Keratinocyte (primary cell): ENCODE measurements at regions not wholly inside any gene's neighbourhood (a gene's known extent, or its start where the extent isn't known, plus 50 kb on each side); places are given as distances from the start of the nearest gene placed in this dataset.
A peak's percentile ranks its signal among the peaks of the same experiment; 100 is the strongest.

Source experiments
- DNase-seq: peaks from one replicate; pipeline ENCODE4 v3.0.0-alpha.2; 2011; ENCODE audit warnings: low read depth, missing footprints, low spot score
- FAIRE-seq: peaks from 2 replicates; lab custom pipeline; 2011; peaks lifted over from hg19 to GRCh38; lab: Jason Lieb, UNC
- H2AFZ ChIP-seq: 2 replicates; pipeline ENCODE4 v1.6.0; 2012; ENCODE audit warnings: low read length, control low read depth, inconsistent platforms; ENCODE audit not compliant: control insufficient read depth
- H3K27ac ChIP-seq: 2 replicates; pipeline ENCODE4 v1.5.1; 2011; ENCODE audit warnings: low read length; ENCODE audit not compliant: control insufficient read depth, insufficient read depth
- H3K27me3 ChIP-seq: 3 replicates; pipeline ENCODE4 v1.6.0; 2011; ENCODE audit warnings: low read length; ENCODE audit not compliant: control insufficient read depth, insufficient read depth; ENCODE audit errors: extremely low read depth
- H3K36me3 ChIP-seq, 2 experiments: 2 replicates in 1 of 2; 3 replicates in 1 of 2; pipeline ENCODE4 v1.5.1; 2011; ENCODE audit warnings: low read length in 2 of 2, mild to moderate bottlenecking in 1 of 2; ENCODE audit not compliant: control insufficient read depth in 2 of 2, insufficient read depth in 2 of 2; ENCODE audit errors: extremely low read depth in 1 of 2
- H3K4me1 ChIP-seq: 3 replicates; pipeline ENCODE4 v1.5.1; 2011; ENCODE audit warnings: low read length; ENCODE audit not compliant: control insufficient read depth, insufficient read depth; ENCODE audit errors: extremely low read depth
- H3K4me2 ChIP-seq: 3 replicates; pipeline ENCODE4 v1.6.0; 2011; ENCODE audit warnings: low read depth, low read length; ENCODE audit not compliant: control insufficient read depth, insufficient read depth; ENCODE audit errors: extremely low read depth
- H3K4me3 ChIP-seq, 3 experiments: fragments of 200-600 bp in 1 of 3; sonication (generic) in 1 of 3; 2 replicates in 2 of 3; 3 replicates in 1 of 3; pipeline ENCODE4 v1.5.1; 2011 to 2016; ENCODE audit warnings: low read length in 3 of 3, mild to moderate bottlenecking in 3 of 3, control low read depth in 2 of 3, inconsistent platforms in 1 of 3, low read depth in 1 of 3, mixed read lengths in 1 of 3, mixed run types in 1 of 3, moderate library complexity in 1 of 3; ENCODE audit not compliant: control insufficient read depth in 2 of 3, insufficient read depth in 2 of 3; ENCODE audit errors: extremely low read depth in 1 of 3
- H3K79me2 ChIP-seq: 2 replicates; pipeline ENCODE4 v1.6.0; 2012; ENCODE audit warnings: low read length; ENCODE audit not compliant: control insufficient read depth, insufficient read depth
- H3K9ac ChIP-seq: 3 replicates; pipeline ENCODE4 v1.6.0; 2011; ENCODE audit warnings: low read length; ENCODE audit not compliant: control insufficient read depth, insufficient read depth; ENCODE audit errors: extremely low read depth
- H3K9me1 ChIP-seq: 3 replicates; pipeline ENCODE4 v1.6.0; 2011; ENCODE audit warnings: low read length; ENCODE audit not compliant: control insufficient read depth, insufficient read depth; ENCODE audit errors: extremely low read depth
- H3K9me3 ChIP-seq: 2 replicates; pipeline ENCODE4 v1.5.1; 2012; ENCODE audit warnings: low read depth, low read length; ENCODE audit not compliant: control insufficient read depth
- H4K20me1 ChIP-seq: 3 replicates; pipeline ENCODE4 v1.6.0; 2011; ENCODE audit warnings: low read length; ENCODE audit not compliant: control insufficient read depth, insufficient read depth; ENCODE audit errors: extremely low read depth
- CTCF ChIP-seq, 3 experiments: IDR thresholded peaks in 1 of 3; conservative IDR thresholded peaks in 1 of 3; optimal IDR thresholded peaks in 1 of 3; 2 replicates in 2 of 3; 3 replicates in 1 of 3; pipeline versions ENCODE3 to v1.5.1; 2011; ENCODE audit warnings: low read length in 3 of 3, mild to moderate bottlenecking in 3 of 3, moderate library complexity in 2 of 3, control low read depth in 1 of 3, inconsistent platforms in 1 of 3; ENCODE audit not compliant: insufficient read depth in 2 of 3; ENCODE audit errors: extremely low read depth in 1 of 3
- EZH2 ChIP-seq: IDR thresholded peaks from one replicate; pipeline ENCODE4 v1.6.1; 2012; ENCODE audit warnings: inconsistent platforms, mild to moderate bottlenecking, low read length, moderate library complexity
- dilution Hi-C: fragments of 300-500 bp; cut with MboI; formaldehyde crosslinking; loops from one replicate; pipeline ENCODE4 v1.7.0; 2020; ENCODE audit warnings: low sequenced_read_pairs; ENCODE audit not compliant: extremely low pct_ligation_motif_present

- dilution Hi-C loops, result no loop called here
Observed at GRCh38 chr6:139856562-139856961, 482.1 kb upstream of the CITED2 start.

GRCh38 chr6:139855671-139856311 lies 481.3 kb upstream of the CITED2 start:
- no peak overlapping the region for H3K4me2 ChIP-seq
- no peaks in the 10 kb centered on the region for H3K9me1 ChIP-seq
- no peak for TF ChIP-seq CTCF (optimal IDR thresholded peaks at IDR 0.05 in 1 of 3, IDR thresholded peaks at IDR 0.05 in 1 of 3, conservative IDR thresholded peaks at IDR 0.05 in 1 of 3; ENCODE audit: extremely low read depth in 1 of 3, insufficient read depth in 2 of 3, low read length in 3 of 3)
- no peak for TF ChIP-seq EZH2
- dilution Hi-C loops, result no loop called here
- peak overlapping the region; percentile 12 for H2AFZ ChIP-seq
- no peaks in the 10 kb centered on the region for H3K4me1 ChIP-seq
- no peak overlapping the region for H3K9ac ChIP-seq
- FAIRE-seq (no peak), DNase-seq (no peak)
- no peak overlapping the region for H3K4me3 ChIP-seq
- H3K79me2 ChIP-seq, result no peaks in the 10 kb centered on the region
- no peaks in the 10 kb centered on the region for H4K20me1 ChIP-seq
- no peaks in the 10 kb centered on the region for H3K9me3 ChIP-seq
- H3K27ac ChIP-seq, result no peak overlapping the region
- H3K36me3 ChIP-seq, result no peaks in the 10 kb centered on the region
- H3K27me3 ChIP-seq, result no peaks in the 10 kb centered on the region

More at GRCh38 chr6:139856562-139856961, 482.1 kb upstream of the CITED2 start:
- Histone ChIP-seq H3K9ac (no peak overlapping the region), H3K36me3 (no peaks in the 10 kb centered on the region), H4K20me1 (no peaks in the 10 kb centered on the region), H3K4me3 (no peak overlapping the region), H3K27me3 (no peaks in the 10 kb centered on the region), H3K27ac (no peak overlapping the region), H3K9me3 (no peaks in the 10 kb centered on the region), H3K4me1 (no peaks in the 10 kb centered on the region), H3K4me2 (no peak overlapping the region), H3K9me1 (no peaks in the 10 kb centered on the region), H2AFZ (no peak overlapping the region), H3K79me2 (no peaks in the 10 kb centered on the region)
- FAIRE-seq, result no peak
- DNase-seq, result no peak
- TF ChIP-seq CTCF (optimal IDR thresholded peaks at IDR 0.05 in 1 of 3, IDR thresholded peaks at IDR 0.05 in 1 of 3, conservative IDR thresholded peaks at IDR 0.05 in 1 of 3; ENCODE audit: extremely low read depth in 1 of 3, insufficient read depth in 2 of 3, low read length in 3 of 3), result no peak
- TF ChIP-seq EZH2, result no peak
